G401 (cell line): ENCODE measurements at regions not wholly inside any gene's neighbourhood (a gene's known extent, or its start where the extent isn't known, plus 50 kb on each side); places are given as distances from the start of the nearest gene placed in this dataset.

Experiments
- DNase-seq: peaks from one replicate; pipeline ENCODE4 v3.0.0-alpha.2; 2015; ENCODE audit warnings: low spot score
- in situ Hi-C: cut with HindIII; loops from 2 replicates; pipeline ENCODE4 v1.10.0; 2016; ENCODE audit warnings: low sequenced_read_pairs, mixed read lengths

DNA sequence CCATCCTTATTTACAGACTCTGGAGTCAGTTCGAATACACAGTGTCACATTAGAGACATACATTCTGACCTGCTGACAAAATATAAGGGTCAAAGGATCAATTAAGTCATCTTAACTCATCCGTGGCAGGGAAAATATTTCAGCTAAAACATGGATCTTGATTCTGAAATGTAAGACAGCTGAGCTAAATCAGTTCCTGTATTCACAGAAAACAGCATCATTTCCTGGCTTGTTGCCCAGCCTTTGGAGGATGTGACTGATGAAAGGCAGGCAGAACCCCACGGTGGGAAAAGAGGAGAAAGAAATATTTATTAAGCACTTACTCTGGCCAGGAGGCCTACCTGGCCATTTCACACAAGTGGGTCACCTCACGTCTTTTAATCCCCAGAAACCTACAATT, 101.9 kb downstream of the GAS2L3 start:
- DNase-seq = peak; percentile 6
- in situ Hi-C loops = no loop called here

DNA sequence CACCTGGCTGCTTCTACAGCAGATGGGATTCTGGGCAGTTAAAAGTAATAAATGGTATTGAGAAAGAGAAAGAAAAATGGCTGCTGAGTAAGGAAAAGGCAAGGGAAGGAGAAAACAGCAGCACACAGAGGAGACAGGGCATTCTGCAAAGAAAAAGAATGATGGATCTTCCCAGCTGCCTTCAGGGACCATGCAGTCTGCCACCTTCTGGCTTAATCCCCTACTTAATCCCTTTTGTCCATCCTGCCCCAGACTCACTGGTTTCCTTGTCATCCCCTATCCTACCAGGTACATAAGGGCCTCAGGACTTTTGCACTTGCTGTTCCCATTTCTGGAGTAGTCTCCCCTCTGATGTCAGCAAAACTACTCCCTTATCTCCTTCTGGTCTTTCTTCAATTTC, 107.6 kb downstream of the GAS2L3 start:
- no peak for DNase-seq
- in situ Hi-C loops = no loop called here

DNA sequence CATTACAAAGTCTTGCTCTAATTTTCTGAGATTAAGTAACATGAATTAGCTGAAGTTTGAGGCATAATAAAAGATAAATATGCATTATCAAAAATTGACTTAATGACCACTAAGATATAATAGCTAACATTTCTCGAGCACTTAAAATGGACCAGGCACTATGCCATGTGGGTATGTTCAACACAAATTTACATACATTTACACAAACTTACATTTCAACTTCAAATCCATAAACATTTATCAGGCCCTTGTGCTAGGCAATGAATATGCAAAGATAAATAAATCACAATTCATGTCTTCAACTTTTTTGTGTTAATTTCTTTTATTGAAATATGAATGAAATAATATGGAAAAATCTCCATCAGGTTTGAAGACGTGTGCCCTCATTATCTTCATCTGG, 108.7 kb downstream of the GAS2L3 start:
- in situ Hi-C loops = no loop called here
- DNase-seq = no peak

DNA sequence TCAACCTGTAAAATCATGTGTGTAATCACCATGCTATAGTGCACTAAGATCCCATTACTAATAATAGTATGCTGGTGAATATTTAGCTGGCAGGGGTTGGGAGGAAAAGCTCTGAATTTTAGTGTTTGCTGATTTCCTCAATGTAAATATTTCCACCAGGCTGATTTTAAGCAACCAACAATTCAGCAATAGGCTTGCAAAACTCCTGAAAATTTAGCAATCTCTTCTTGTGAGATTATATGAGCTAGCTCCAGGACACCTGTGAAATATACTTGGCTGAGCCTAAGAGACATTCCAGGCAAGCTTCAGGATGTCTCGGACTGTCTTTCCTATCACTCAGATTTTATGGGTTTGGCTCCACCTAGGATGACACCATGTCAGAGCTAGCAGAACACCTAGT, 106.9 kb upstream of the ANO4 start:
- in situ Hi-C loops = no loop called here
- no peak for DNase-seq

DNA sequence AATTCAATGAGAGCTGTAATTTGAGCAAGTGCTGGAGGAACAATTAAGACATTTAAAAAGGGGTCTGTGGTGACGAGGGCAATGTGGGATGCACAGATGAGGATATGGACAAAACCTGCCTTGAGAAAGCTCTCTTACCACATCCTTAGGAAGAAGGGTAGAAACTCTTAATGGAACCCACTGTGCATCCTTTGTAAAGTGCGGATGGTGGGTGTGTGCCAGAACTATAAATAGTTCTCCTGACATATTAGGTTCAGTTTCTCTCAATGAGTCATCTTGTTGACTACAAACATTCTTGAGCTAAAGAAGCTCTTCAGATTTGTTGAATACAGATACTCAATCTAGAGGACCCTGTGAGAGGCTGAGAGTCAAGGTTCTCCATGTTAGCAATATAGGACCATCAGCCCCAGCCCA, 106.1 kb upstream of the ANO4 start:
- in situ Hi-C loops = no loop called here
- no peak for DNase-seq

DNA sequence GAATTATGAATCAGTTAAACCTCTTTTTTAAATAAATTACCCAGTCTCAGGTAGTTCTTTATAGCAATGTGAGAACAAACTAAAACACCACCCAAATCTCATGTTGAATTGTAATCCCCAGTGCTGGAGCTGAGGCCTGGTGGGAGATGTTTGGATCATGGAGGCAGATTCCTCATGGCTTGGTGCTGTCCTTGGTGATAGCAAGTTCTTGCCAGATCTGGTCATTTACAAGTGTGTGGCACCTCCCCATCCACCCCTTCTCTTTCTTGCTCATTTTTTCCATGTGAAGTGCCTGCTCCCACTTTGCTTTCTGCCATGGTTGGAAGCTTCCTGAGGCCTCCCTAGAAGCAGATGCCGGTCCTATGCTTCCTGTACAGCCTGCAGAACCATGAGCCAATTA, 102.1 kb upstream of the ANO4 start:
- DNase-seq = no peak
- in situ Hi-C loops = no loop called here

DNA sequence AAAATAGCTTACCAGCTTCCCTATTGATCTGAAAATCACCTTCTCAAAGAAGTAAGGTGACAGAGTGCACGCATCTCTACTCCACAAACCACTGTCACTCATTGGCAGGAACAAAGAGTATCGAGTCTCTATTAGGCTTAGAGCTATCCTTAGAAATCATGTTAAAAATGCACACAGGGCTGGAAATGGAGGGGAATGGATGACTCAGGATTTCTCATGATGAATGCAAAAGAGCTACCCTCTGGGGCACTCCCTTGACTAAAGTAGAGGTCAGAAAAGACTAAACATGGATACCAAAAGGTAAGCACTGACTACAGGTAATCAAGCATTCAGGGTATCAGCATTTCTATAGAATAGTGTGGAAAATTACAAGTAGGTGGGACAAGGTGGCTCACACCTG, 96.1 kb upstream of the ANO4 start:
- in situ Hi-C loops = no loop called here
- no peak for DNase-seq

DNA sequence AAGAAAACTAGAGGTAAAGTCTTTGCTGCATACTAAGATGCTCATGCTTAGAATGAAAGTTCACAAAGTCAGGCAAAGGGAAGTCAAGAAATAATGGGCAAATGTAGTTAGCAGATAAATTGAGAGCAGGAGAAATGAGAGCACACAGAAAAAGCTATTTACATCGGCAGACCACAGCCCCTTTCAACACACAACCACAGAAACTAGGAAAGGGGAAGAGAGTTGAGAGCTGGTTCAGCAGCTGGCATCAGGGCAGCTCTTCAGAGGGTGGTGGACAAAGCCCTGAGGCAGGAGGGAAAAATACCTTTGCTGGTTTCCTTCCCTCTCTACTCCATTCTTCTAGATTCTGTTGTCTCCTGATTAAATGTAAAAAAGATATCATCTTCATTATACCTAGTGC, 95.4 kb upstream of the ANO4 start:
- in situ Hi-C loops = no loop called here
- no peak for DNase-seq

DNA sequence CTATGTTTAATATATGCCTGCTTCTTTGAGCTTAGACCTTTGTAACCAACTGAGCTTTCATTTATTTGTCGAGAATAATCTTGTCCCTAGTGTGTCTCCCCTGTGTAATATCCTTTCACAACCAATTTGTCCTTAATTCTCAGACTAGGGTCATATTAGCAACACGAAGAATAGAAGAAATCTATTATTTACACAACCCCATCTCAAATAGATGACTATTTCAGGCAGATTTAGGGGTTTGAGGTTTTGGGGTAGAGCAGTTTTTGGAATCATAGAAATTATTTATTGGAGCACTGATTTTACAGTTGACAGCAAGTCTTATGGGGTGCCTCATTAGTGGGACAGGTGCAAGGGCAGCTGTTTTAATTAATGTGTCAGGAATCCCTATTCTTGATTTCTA, 91.2 kb upstream of the ANO4 start:
- in situ Hi-C loops = no loop called here
- no peak for DNase-seq

DNA sequence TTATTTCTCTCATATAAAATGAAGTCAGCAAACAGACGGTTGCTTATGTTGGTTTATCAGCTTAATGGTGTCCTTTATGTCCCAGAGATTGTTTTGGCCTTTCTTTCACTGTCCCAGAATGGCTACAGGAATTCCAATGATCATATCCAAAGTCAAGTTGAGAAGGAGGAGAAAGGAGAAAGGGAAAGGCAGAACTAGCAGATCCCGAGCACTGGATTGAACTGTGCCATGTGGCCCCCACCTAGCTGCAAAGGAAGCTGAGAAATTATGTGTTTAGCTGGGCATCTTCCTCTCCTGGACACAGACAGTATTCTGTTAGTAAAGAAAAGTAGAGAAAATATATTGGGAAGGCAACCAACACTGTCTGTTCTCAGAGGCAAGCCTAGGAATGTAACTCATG, 90.7 kb upstream of the ANO4 start:
- in situ Hi-C loops = no loop called here
- DNase-seq = no peak

DNA sequence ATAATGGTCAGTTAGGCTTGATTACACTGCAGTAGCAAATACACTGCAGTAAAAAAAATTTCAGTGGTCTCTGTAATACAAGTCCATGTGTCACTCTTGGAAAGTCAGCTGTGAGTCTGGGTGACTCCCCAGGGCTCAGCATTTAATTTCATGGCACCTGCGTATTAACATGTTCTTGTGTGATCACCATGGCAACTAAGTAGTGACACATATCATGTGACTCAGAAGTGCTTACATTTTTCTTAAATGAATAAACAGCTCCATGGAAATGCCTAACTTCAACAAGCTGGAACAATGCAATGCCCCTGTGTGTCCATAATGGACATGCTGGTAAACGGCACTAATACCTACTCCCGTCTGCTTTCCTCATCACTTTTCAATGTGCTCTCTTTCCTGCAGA, 88.5 kb upstream of the ANO4 start:
- DNase-seq = no peak
- in situ Hi-C loops = no loop called here

DNA sequence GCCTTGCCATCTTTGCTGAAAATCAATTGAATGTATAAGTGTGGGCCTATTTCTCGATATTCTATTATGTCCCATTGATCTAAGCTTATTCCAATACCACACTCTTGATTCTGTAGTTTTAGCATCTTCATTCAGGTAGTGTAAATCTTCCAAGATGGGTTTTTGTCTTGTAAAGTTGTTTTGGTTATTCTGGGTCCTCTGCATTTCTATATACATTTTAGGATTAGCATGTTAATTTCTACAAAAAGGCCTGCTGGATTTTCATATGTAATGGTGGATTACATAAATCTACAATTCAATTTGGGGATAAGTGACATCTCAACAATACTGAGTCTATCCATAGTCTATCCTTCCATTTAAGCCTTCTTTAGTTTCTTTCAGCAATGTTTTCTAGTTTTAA, 86.0 kb upstream of the ANO4 start:
- in situ Hi-C loops = no loop called here
- DNase-seq = no peak

DNA sequence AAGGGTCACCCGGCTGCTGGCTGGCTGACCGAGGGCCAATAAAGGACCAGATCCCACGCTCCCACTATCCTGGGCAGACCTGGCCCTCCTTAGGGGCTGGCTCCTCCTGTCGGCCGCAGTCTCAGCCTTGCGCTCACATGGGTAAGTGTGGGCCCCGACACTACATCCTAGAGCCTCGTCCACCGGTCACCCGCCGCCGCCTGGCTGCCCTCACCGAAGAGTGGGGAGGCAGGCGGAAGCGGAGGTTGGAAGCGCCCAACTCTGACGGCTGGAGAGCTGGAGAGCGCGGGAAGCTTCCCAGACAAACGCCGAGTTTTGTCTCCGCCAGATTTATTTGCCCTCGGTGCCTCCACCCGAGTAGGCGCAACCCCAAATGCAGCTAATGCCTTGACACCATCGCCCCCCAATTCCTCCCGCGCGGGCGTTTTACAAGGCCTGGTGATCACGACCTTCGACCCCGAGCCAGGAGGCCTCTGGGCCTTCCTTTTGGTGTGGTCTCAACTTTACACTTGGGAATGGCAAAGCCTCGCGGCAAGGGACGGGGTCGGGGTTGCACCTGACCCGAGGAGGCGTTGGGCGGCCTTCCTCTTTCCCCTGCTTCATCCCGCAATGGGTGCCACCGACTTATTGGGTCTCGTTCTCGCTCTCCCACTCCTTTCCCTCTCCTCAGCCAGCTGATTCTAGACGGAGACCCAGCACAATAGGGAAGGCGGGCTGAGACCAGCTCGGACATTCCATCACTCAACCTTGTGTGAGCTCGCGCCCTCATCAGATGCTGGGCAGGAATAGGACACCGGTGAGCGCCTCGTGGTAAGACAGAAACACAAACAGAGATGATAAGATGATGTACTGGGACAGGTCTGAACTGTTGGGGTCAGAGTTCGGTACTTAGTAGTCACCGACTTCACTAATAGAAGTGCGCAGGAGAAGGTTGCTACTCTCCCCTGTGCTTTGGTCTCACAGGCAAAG, 78.3 kb upstream of the ANO4 start:
- DNase-seq = no peak
- in situ Hi-C loops = no loop called here

DNA sequence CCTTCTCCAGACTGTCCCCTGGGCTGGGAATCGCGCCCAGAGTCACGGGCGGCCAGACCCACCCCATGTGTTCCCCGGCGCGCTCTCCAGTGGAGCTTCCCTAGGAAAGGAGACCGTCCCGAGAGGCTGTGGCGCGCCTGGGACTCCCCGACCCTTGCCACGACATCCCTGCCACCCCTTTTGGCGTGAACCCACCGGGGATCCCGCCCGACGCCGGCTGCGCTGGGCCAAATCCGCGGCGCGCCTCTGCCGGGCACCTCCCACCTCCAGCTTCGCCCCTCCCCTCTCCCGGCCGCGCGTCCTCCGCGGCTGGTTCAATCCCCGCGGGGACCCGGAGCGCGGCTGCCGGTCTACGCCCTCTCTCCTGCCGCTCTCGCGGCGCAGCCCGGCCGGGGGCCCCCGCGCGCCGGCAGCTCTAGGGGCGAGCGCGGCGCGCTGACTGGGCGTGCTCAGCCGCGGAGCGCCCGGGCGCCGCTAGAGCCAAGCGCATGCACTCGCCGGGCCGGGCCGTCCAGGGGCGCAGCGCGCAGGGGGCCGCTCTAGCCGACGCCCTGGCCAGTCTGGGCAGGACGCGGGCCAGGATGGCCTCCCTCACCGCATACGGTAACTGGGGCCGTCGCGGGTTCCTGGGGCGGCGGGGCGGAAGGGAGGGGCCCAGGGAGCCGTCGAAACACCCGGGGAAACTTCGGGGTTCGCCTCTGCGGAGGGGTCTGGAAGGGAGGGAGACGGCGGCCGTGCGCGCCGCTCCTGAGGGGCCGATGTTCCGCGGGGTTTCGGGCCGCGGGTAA, 77.4 kb upstream of the ANO4 start:
- DNase-seq = no peak
- in situ Hi-C loops = no loop called here

DNA sequence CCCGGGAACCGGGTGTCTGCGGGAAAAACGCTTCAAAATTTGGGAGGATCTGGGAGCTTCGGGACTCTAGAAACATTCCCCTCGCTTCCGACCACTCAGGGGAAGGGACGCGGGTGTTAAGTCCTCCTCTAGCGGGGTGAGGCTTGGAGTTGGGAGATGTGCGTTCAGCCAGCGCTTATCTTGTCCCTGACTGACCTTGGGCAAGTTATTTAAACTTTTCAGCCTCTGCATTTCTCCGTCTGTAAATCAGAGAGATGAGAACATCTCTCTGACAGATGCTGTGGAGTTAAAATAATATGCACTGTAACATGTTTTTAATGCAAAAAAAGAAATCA, 76.9 kb upstream of the ANO4 start:
- in situ Hi-C loops = no loop called here
- DNase-seq = no peak

DNA sequence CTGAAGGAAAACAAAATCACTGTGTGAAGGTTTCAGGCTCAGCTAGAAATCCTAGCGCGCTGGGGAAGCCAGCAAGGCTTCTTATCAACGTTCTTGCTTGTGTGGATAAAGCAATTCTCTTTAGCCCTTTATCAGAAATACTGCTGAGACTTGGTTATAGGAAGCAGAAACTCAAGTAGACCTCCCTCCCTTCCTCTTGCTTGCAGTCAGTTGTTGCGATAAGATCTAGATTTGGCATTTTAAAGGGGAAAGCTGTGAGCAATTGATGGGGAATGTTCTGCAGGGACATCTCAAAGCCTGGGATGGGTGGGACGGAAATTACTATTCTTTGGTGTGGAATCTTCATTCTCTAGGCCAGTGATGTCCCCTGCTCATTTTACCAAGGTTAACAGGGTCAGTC, 76.4 kb upstream of the ANO4 start:
- DNase-seq = no peak
- in situ Hi-C loops = no loop called here

DNA sequence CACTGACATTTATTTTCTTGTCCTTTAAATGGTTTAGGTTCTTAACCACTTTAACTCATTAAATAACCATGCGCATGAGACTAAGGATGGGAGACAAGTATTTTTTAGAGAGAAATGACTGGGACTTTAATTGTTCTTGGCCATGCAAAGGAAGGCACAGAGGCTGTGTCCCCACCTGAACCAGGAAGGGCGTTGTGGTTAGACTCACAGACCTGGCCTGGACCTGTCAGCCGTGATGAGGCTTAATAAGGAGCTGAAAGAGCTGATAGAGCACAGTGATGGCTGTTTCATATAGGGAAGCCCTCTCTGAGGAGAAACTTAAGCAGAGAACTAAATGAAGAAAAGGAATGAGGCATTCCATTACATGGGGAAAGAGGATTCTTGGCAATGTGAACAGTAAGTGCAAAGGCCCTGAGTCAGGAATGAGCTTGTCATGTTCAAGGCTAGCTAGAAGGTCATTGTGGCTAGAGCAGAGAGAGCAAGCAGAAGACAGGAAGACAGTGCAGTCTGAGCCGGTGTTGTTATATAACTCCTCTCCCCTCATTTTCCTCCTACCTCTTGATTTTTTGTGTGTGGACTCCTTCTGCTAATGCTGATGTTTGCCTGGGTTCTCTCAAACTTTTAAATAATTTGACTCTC, 74.4 kb upstream of the ANO4 start:
- in situ Hi-C loops = no loop called here
- no peak for DNase-seq

DNA sequence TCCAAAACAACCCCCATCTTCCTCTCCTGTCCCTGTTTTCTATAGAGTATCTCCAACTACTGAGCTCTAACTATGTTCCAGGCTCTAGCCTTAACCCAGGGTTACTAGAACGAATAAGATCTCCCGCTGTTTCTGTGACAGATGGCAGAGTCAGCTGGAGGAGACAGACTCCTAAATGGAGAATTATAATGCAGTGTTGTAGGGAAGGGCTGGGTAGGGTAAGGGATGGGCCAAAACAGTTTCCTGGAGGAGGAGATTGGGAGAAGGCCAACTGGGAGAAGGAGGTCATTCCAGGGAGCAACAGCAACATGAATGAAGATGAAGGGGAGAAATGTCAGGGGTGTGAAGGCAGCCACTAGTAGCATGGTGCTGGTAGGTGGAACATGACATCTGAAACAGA, 73.4 kb upstream of the ANO4 start:
- in situ Hi-C loops = no loop called here
- DNase-seq = peak; percentile 10

DNA sequence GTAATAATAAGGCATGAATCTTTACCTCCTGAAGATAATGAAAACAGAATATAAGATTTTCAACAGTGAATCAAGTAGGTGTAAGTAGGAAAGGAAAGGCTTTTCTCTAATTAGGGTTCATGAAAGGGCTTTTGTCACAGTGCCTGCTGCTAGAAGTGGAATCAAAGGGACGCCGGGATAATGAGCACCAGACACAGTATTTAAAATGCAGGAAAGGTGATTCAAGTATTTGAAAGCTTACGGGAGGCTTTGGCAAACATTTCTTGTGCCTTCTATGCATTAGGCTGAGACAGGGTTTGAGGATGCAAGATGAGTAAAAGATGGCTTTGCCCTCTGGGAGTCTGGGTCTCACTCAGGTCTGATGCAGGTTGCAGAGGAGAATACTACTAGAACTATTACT, 70.5 kb upstream of the ANO4 start:
- no peak for DNase-seq
- in situ Hi-C loops = no loop called here
